ENCODE measurements at regions not wholly inside any gene's neighbourhood (a gene's known extent, or its start where the extent isn't known, plus 50 kb on each side); places are given as distances from the start of the nearest gene placed in this dataset.

DNA sequence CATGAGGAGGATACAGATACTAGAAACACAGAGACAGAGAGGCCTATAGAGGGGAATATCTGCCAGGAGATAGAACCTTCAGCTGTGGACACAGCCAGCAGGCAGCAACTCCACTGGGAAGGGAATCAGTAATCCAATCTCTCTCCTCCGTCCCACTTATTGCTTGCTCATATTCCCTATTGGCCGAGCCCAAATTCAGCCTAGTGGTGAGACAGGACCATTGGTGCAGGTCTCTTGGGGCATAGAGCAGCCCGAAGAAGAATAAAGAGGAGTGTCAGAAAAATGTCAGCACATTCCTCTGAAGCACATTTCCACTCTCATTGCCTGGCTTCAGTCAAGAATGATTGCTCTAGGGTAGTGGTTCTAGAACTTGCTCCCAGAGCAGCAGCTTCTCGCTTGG, 1091.5 kb upstream of the GYPC start:
- Mint-ChIP-seq H3K27ac (ENCODE audit: low read depth) (no peak overlapping the region), H3K27me3 (no peaks in the 10 kb centered on the region), H3K4me1 (no peaks in the 10 kb centered on the region), H3K4me3 (no peak overlapping the region), H3K9me3 (peaks cover 22% of the 10 kb centered on the region), H3K36me3 (ENCODE audit: insufficient read depth) (no peaks in the 10 kb centered on the region)
- ATAC-seq (replicated peaks; ENCODE audit: extremely low read depth, poor library complexity, severe bottlenecking) (no peak), DNase-seq (ENCODE audit: low spot score in 2 of 2) (no peak)

DNA sequence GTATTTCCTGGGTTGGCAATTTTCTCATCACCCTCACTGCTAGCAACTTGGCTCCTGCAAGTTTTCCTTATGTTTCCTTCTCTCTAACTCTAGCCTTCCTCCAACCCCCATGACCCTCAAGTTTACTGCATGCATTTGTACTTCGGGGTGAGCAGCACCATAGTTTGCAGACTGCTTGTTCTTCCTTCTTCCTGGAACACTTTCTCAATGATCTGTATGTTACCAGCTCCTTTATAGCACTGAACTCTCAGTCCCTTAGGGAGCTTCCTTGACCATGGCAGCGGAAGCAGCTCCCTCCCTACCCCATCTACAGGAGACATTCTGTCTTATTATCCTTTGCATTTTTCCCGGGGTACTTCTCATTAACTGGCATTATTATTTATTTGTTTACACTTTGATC, 1089.5 kb upstream of the GYPC start:
- no peaks in the 10 kb centered on the region for H3K4me1 Mint-ChIP-seq
- H3K9me3 Mint-ChIP-seq: peaks cover 24% of the 10 kb centered on the region
- no peak for DNase-seq (ENCODE audit: low spot score in 2 of 2)
- no peak overlapping the region for H3K4me3 Mint-ChIP-seq
- H3K27me3 Mint-ChIP-seq: no peaks in the 10 kb centered on the region
- H3K36me3 Mint-ChIP-seq (ENCODE audit: insufficient read depth): no peaks in the 10 kb centered on the region
- ATAC-seq (replicated peaks; ENCODE audit: extremely low read depth, poor library complexity, severe bottlenecking): no peak
- no peak overlapping the region for H3K27ac Mint-ChIP-seq (ENCODE audit: low read depth)

DNA sequence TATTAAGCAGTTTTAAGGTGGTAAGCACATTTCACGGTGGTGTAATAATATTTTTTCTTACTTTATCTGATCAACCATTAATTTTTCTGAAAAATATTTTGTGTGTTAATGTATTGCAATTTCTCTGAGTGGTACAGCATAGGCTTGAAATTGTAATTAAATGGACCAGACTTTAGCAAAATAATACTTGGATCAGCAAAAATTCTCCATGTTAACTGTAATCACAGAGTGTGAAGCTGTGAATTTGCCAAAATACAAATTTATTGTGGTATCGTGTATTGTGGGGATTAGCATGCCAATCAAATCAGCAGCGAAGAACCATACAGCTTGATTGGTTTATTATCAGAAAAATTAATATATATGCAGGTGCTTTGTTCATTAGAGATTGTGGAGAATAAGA, 1088.9 kb upstream of the GYPC start:
- Mint-ChIP-seq H3K4me3 (no peak overlapping the region), H3K36me3 (ENCODE audit: insufficient read depth) (no peaks in the 10 kb centered on the region), H3K4me1 (no peaks in the 10 kb centered on the region), H3K9me3 (peaks cover 18% of the 10 kb centered on the region), H3K27me3 (no peaks in the 10 kb centered on the region), H3K27ac (ENCODE audit: low read depth) (no peak overlapping the region)
- DNase-seq (ENCODE audit: low spot score in 2 of 2) (no peak), ATAC-seq (replicated peaks; ENCODE audit: extremely low read depth, poor library complexity, severe bottlenecking) (no peak)

DNA sequence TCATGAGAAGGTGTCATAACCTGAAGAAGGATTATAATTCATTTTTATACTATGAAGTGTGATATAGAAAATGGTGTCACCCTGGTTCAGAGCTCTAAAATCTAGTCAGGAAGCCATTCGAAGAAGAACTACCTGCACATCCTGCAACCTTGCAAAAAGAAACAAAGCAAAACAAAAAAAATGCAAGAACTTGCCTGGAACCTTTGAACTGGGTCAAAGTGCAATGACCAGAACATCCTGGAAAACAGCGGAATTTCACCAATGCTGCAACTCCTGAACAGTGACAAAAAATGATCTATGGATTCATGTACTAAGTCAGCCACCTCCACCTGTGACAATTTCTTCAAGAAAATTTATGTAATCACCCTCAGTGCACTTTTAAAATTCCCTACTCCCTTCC, 1083.3 kb upstream of the GYPC start:
- ATAC-seq (replicated peaks; ENCODE audit: extremely low read depth, poor library complexity, severe bottlenecking) (no peak), DNase-seq (ENCODE audit: low spot score in 2 of 2) (no peak)
- H3K27ac Mint-ChIP-seq (ENCODE audit: low read depth): no peak overlapping the region
- no peaks in the 10 kb centered on the region for H3K27me3 Mint-ChIP-seq
- H3K4me1 Mint-ChIP-seq: no peaks in the 10 kb centered on the region
- H3K4me3 Mint-ChIP-seq: no peak overlapping the region
- no peaks in the 10 kb centered on the region for H3K36me3 Mint-ChIP-seq (ENCODE audit: insufficient read depth)
- peaks cover 25% of the 10 kb centered on the region for H3K9me3 Mint-ChIP-seq

DNA sequence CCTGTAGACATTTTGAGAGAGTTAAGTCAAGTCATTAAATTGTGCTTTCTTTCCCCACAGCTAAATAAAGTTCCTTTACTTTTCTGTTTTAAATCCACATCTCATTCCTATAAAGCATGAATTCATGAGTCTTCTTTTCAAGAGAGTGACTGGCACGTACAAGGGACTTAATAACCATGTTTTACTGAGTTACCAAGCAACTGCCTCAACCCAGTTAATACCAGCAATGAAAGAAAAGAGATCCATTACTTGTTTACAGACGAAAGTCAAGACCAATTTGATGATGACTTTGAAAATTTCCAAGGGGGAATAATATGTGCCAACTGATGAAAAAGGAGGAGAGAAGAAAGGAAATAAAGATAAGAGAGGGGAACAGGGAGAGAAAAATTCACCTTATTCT, 1082.5 kb upstream of the GYPC start:
- Mint-ChIP-seq H3K36me3 (ENCODE audit: insufficient read depth) (no peaks in the 10 kb centered on the region), H3K27ac (ENCODE audit: low read depth) (no peak overlapping the region), H3K9me3 (peaks cover 25% of the 10 kb centered on the region), H3K4me3 (no peak overlapping the region), H3K27me3 (no peaks in the 10 kb centered on the region), H3K4me1 (no peaks in the 10 kb centered on the region)
- ATAC-seq (replicated peaks; ENCODE audit: extremely low read depth, poor library complexity, severe bottlenecking) (no peak), DNase-seq (ENCODE audit: low spot score in 2 of 2) (no peak)

DNA sequence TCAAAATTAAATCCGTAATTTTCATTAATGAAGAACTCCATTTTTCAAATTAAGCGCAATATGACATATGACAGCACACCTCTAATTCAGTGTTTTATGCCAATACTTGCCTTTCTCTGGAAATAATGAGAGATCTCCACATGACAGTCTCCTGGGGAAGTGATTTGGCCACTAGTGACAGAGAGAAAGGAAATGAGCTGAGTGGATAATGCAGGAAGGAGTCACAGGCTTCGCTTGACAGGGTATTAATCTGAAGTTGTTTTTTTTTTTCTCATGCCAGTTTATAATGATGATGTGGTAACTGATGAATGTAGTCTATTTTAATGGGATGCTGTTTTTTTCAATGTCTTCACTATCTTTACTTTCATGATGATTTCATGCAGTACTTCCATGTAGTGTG, 1079.4 kb upstream of the GYPC start:
- no peak for ATAC-seq (replicated peaks; ENCODE audit: extremely low read depth, poor library complexity, severe bottlenecking)
- no peaks in the 10 kb centered on the region for H3K4me1 Mint-ChIP-seq
- peaks cover 16% of the 10 kb centered on the region for H3K9me3 Mint-ChIP-seq
- no peak overlapping the region for H3K27ac Mint-ChIP-seq (ENCODE audit: low read depth)
- no peak for DNase-seq (ENCODE audit: low spot score in 2 of 2)
- no peaks in the 10 kb centered on the region for H3K27me3 Mint-ChIP-seq
- H3K4me3 Mint-ChIP-seq: no peak overlapping the region
- no peaks in the 10 kb centered on the region for H3K36me3 Mint-ChIP-seq (ENCODE audit: insufficient read depth)

DNA sequence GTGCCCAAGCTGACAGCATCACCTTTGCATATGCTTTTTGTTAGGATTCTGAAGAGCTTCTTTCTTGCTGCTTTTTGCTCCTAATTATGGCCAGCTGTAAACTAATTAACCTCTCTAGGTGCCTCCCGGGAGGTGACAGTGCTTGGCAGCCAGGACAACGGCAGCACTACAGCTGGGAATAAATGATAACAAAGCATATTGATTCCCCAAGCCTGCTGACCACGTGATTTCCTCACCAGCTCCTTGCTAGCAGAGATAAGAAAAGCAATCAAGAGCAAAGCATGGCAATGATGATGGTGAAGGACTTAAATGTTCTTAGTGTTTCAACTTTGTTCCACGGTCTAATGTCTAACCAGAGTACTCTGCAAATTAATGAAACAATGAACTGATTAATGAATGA, 1074.4 kb upstream of the GYPC start:
- ATAC-seq (replicated peaks; ENCODE audit: extremely low read depth, poor library complexity, severe bottlenecking): no peak
- no peak for DNase-seq (ENCODE audit: low spot score in 2 of 2)
- H3K9me3 Mint-ChIP-seq: peaks cover 10% of the 10 kb centered on the region
- no peak overlapping the region for H3K27ac Mint-ChIP-seq (ENCODE audit: low read depth)
- H3K4me1 Mint-ChIP-seq: no peaks in the 10 kb centered on the region
- H3K36me3 Mint-ChIP-seq (ENCODE audit: insufficient read depth): no peaks in the 10 kb centered on the region
- H3K27me3 Mint-ChIP-seq: no peaks in the 10 kb centered on the region
- no peak overlapping the region for H3K4me3 Mint-ChIP-seq

DNA sequence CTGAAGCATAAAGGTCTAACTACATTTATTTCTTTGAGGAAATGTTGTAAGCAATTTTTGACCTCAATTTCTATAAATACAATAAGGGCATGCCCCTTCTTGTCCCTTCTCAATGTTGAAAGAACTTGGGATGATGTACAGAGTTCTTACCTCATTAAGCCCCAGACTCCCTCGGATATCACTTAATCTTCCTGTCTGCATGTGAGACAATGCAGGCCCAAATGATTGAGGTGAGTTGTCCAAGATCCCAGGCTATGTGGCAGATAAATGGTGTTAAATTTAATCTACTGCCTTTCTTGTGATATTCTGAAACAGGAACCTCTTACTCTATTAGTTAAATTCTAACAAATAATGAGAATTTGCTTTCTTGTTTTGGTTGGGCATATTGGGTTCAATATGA, 1073.4 kb upstream of the GYPC start:
- H3K27me3 Mint-ChIP-seq: no peaks in the 10 kb centered on the region
- no peaks in the 10 kb centered on the region for H3K4me1 Mint-ChIP-seq
- H3K27ac Mint-ChIP-seq (ENCODE audit: low read depth): no peak overlapping the region
- no peaks in the 10 kb centered on the region for H3K36me3 Mint-ChIP-seq (ENCODE audit: insufficient read depth)
- H3K9me3 Mint-ChIP-seq: peaks cover 6% of the 10 kb centered on the region
- no peak for DNase-seq (ENCODE audit: low spot score in 2 of 2)
- no peak overlapping the region for H3K4me3 Mint-ChIP-seq
- ATAC-seq (replicated peaks; ENCODE audit: extremely low read depth, poor library complexity, severe bottlenecking): no peak

DNA sequence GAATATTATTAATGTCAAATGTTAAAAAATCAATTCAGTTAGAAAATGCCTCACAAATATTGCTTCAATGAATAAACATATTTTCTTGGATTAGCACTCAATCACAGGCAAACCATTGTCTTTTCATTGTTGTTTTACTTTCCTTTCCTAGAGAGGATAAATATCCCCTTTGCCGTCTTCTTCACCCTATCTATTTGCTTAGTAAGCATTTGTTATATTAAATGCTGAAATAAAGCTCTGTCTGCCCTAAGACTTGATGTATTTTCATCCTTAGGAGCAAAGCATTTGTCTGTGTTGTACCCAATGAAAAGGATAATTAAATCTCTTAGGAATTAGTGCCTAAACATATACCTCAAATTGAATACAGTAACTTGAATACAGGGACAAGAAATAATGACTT, 1071.2 kb upstream of the GYPC start:
- H3K4me3 Mint-ChIP-seq: no peak overlapping the region
- no peak for DNase-seq (ENCODE audit: low spot score in 2 of 2)

DNA sequence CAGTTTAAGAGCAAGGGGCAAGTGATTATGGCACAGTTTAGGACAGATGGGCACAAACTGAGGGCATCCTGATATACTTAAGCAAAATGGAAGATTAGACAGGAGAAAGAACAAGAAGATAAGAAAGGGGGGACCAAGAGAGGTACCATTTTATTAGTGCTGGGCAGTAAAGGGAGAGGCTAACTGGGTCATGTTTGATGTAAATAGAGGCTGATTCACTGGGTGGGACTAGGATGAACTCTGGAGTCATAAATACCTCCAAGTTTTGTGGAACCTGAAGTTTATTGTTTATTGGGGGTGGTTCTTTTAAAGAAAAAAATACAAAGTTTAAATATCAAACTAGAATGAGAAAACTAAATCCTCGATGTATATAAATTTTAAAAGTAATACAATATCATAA, 1067.2 kb upstream of the GYPC start:
- no peaks in the 10 kb centered on the region for H3K4me1 Mint-ChIP-seq
- H3K27ac Mint-ChIP-seq (ENCODE audit: low read depth): no peak overlapping the region
- peaks cover 26% of the 10 kb centered on the region for H3K9me3 Mint-ChIP-seq
- no peak overlapping the region for H3K4me3 Mint-ChIP-seq
- no peak for DNase-seq (ENCODE audit: low spot score in 2 of 2)
- ATAC-seq (replicated peaks; ENCODE audit: extremely low read depth, poor library complexity, severe bottlenecking): no peak
- no peaks in the 10 kb centered on the region for H3K27me3 Mint-ChIP-seq
- H3K36me3 Mint-ChIP-seq (ENCODE audit: insufficient read depth): no peaks in the 10 kb centered on the region

More for the DNA sequence above, 1071.2 kb upstream of the GYPC start:
- Mint-ChIP-seq H3K4me1 (no peaks in the 10 kb centered on the region), H3K27me3 (no peaks in the 10 kb centered on the region), H3K9me3 (peaks cover 11% of the 10 kb centered on the region), H3K36me3 (ENCODE audit: insufficient read depth) (no peaks in the 10 kb centered on the region), H3K27ac (ENCODE audit: low read depth) (no peak overlapping the region)
- no peak for ATAC-seq (replicated peaks; ENCODE audit: extremely low read depth, poor library complexity, severe bottlenecking)

DNA sequence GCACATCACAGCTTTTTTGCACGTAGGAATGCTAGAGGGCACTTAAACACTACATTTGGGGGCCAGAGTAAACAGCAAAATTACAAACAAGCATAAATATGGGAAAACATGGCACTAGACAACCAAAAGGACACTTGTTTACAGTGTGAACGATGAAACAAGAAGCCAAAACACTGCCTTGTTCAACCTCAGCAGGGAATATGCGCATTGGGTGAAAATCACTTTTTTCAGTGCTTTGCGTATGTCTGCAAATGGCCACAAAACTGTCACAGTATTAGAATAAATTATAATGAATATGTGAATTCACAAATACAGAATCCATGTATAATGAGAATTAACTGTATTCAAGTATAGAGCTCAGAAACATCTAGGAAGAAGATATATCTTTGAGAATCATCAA, 1064.0 kb upstream of the GYPC start:
- H3K27ac Mint-ChIP-seq (ENCODE audit: low read depth): no peak overlapping the region
- ATAC-seq (replicated peaks; ENCODE audit: extremely low read depth, poor library complexity, severe bottlenecking): no peak
- peaks cover 4% of the 10 kb centered on the region for H3K36me3 Mint-ChIP-seq (ENCODE audit: insufficient read depth)
- DNase-seq (ENCODE audit: low spot score in 2 of 2): no peak
- H3K9me3 Mint-ChIP-seq: peaks cover 20% of the 10 kb centered on the region
- H3K4me3 Mint-ChIP-seq: no peak overlapping the region
- H3K4me1 Mint-ChIP-seq: no peaks in the 10 kb centered on the region
- H3K27me3 Mint-ChIP-seq: no peaks in the 10 kb centered on the region

DNA sequence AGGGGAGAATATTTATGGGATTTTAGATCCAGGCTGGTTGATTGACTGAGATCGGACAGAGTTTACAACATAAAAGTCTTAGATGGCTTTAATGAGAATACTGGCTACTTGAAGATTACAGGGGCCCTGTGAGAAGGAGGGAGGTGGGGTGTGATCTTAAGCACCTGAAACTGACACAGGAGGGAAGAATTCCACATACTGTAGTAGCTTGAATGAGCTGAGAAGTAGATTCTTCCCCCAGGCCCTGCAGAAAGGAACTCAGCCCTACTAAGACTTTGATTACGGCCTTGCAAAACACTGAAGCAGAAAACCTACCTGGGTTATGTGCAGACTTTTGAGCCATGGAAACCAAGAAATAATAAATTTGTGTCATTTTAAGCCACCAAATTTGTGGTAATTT, 1062.9 kb upstream of the GYPC start:
- Mint-ChIP-seq H3K36me3 (ENCODE audit: insufficient read depth) (peaks cover 4% of the 10 kb centered on the region), H3K4me3 (no peak overlapping the region), H3K27me3 (no peaks in the 10 kb centered on the region), H3K9me3 (peaks cover 20% of the 10 kb centered on the region), H3K4me1 (no peaks in the 10 kb centered on the region), H3K27ac (ENCODE audit: low read depth) (no peak overlapping the region)
- DNase-seq (ENCODE audit: low spot score in 2 of 2) (no peak), ATAC-seq (replicated peaks; ENCODE audit: extremely low read depth, poor library complexity, severe bottlenecking) (no peak)

DNA sequence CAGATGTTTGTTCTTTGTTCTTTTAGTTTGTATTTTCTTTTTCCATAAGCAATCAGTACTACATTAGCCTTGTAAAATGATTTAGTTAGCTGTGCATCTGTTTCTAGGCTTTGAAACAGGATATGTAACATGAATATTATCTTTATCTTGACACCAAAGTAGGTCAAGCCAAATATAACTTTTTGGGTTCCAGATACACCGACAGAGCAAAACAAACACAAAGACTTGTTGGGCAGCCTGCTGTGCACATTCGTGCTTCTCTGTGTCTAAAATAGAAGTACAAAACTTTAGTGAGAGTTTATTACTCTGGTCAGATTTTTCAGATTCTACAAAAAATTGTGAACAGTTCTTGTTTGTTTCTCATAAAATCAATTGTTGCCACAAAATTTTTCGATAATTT, 1059.3 kb upstream of the GYPC start:
- Mint-ChIP-seq H3K27me3 (no peaks in the 10 kb centered on the region), H3K9me3 (peaks cover 14% of the 10 kb centered on the region), H3K27ac (ENCODE audit: low read depth) (no peak overlapping the region), H3K4me3 (no peak overlapping the region), H3K36me3 (ENCODE audit: insufficient read depth) (peaks cover 4% of the 10 kb centered on the region), H3K4me1 (no peaks in the 10 kb centered on the region)
- DNase-seq (ENCODE audit: low spot score in 2 of 2) (no peak), ATAC-seq (replicated peaks; ENCODE audit: extremely low read depth, poor library complexity, severe bottlenecking) (no peak)

DNA sequence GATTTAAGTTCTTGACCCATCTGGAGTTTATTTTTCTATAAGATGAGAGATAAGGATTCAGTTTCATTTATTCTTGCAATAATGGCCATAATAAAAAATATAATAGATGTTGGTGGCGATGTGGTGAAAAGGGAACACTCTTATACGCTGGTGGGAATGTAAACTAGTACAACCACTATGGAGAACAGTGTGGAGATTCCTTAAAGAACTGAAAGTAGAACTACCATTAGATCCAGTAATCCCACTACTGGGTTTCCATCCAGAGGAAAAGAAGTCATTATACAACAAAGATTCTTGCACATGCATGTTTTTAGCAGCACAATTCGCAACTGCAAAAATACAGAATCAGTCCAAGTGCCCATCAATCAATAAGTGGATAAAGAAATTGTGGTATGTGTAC, 1040.5 kb upstream of the GYPC start:
- H3K27ac Mint-ChIP-seq (ENCODE audit: low read depth): no peak overlapping the region
- ATAC-seq (replicated peaks; ENCODE audit: extremely low read depth, poor library complexity, severe bottlenecking): no peak
- peaks cover 2% of the 10 kb centered on the region for H3K36me3 Mint-ChIP-seq (ENCODE audit: insufficient read depth)
- no peak for DNase-seq (ENCODE audit: low spot score in 2 of 2)
- no peaks in the 10 kb centered on the region for H3K27me3 Mint-ChIP-seq
- no peak overlapping the region for H3K4me3 Mint-ChIP-seq
- peaks cover 39% of the 10 kb centered on the region for H3K9me3 Mint-ChIP-seq
- H3K4me1 Mint-ChIP-seq: no peaks in the 10 kb centered on the region
